GM19467 (cell line): ENCODE measurements at regions not wholly inside any gene's neighbourhood (a gene's known extent, or its start where the extent isn't known, plus 50 kb on each side); places are given as distances from the start of the nearest gene placed in this dataset.
"Not testable (repeated sequence)": the region's sequence is repeated elsewhere in the genome, so short reads cannot be mapped to it uniquely, and the experiment has no call there.

Experiments used
- ATAC-seq: cut with Tn5 transposase; IDR thresholded peaks from one replicate; pipeline ENCODE4 v1.9.1; 2021; ENCODE audit warnings: mild to moderate bottlenecking, moderate library complexity; ENCODE audit not compliant: unreplicated experiment

- ATAC-seq = no peak
Measured at GRCh38 chr14:83568141-83568540, 1961.8 kb upstream of the FLRT2 start.

GRCh38 chr14:83575301-83575700 is 1954.6 kb upstream of the FLRT2 start:
- no peak for ATAC-seq

- ATAC-seq = no peak
Measured at GRCh38 chr14:83583201-83583600, 1946.7 kb upstream of the FLRT2 start.

- ATAC-seq = no peak
Measured at GRCh38 chr14:83594874-83595273, 1935.1 kb upstream of the FLRT2 start.

GRCh38 chr14:83607682-83608081 is 1922.3 kb upstream of the FLRT2 start:
- ATAC-seq = no peak

GRCh38 chr14:83611491-83611890 is 1918.5 kb upstream of the FLRT2 start:
- ATAC-seq = no peak

GRCh38 chr14:83611906-83612390 is 1918.0 kb upstream of the FLRT2 start:
- no peak for ATAC-seq

GRCh38 chr14:83614956-83615355 is 1915.0 kb upstream of the FLRT2 start:
- no peak for ATAC-seq

- ATAC-seq = no peak
Measured at GRCh38 chr14:83624541-83624940, 1905.4 kb upstream of the FLRT2 start.

GRCh38 chr14:83632375-83632774 is 1897.6 kb upstream of the FLRT2 start:
- no peak for ATAC-seq

GRCh38 chr14:83638748-83639504 is 1891.0 kb upstream of the FLRT2 start:
- ATAC-seq = no peak

GRCh38 chr14:83639505-83639875 is 1890.5 kb upstream of the FLRT2 start:
- not testable (repeated sequence) for ATAC-seq

GRCh38 chr14:83646228-83646627 is 1883.7 kb upstream of the FLRT2 start:
- ATAC-seq = no peak

GRCh38 chr14:83660597-83660996 is 1869.3 kb upstream of the FLRT2 start:
- ATAC-seq = no peak

- ATAC-seq = no peak
Measured at GRCh38 chr14:83664389-83664788, 1865.6 kb upstream of the FLRT2 start.

GRCh38 chr14:83689265-83689664 is 1840.7 kb upstream of the FLRT2 start:
- ATAC-seq = no peak

GRCh38 chr14:83697099-83697498 is 1832.8 kb upstream of the FLRT2 start:
- ATAC-seq = no peak

GRCh38 chr14:83702619-83703018 is 1827.3 kb upstream of the FLRT2 start:
- ATAC-seq = no peak

- ATAC-seq = no peak
Measured at GRCh38 chr14:83706231-83706954, 1823.6 kb upstream of the FLRT2 start.

- no peak for ATAC-seq
Measured at GRCh38 chr14:83707056-83707455, 1822.9 kb upstream of the FLRT2 start.

GRCh38 chr14:83709116-83709515 is 1820.8 kb upstream of the FLRT2 start:
- ATAC-seq = no peak

GRCh38 chr14:83711046-83711445 is 1818.9 kb upstream of the FLRT2 start:
- ATAC-seq = no peak
